GM21786 (cell line): ENCODE measurements at regions not wholly inside any gene's neighbourhood (a gene's known extent, or its start where the extent isn't known, plus 50 kb on each side); places are given as distances from the start of the nearest gene placed in this dataset.
"Not testable (repeated sequence)": the region's sequence is repeated elsewhere in the genome, so short reads cannot be mapped to it uniquely, and the experiment has no call there.

Source experiments
- ATAC-seq: cut with Tn5 transposase; IDR thresholded peaks from one replicate; pipeline ENCODE4 v1.9.1; 2021; ENCODE audit not compliant: unreplicated experiment

GRCh38 chr12:27864521-27864920 is 84.5 kb upstream of the MANSC4 start:
- ATAC-seq, result no peak

- ATAC-seq, result no peak
Observed at GRCh38 chr12:27863839-27864238, 83.8 kb upstream of the MANSC4 start.

GRCh38 chr12:27861428-27862167 is 81.6 kb upstream of the MANSC4 start:
- ATAC-seq, result peak; percentile 60

GRCh38 chr12:27859648-27860047 is 79.6 kb upstream of the MANSC4 start:
- ATAC-seq, result no peak

GRCh38 chr12:27857006-27857405 is 77.0 kb upstream of the MANSC4 start:
- ATAC-seq, result not testable (repeated sequence)

GRCh38 chr12:27852742-27853141 is 72.7 kb upstream of the MANSC4 start:
- ATAC-seq, result no peak
